AG09309 (cell line): ENCODE measurements at regions not wholly inside any gene's neighbourhood (a gene's known extent, or its start where the extent isn't known, plus 50 kb on each side); places are given as distances from the start of the nearest gene placed in this dataset.

Source experiments
- DNase-seq: peaks from one replicate; pipeline ENCODE4 v3.0.0-alpha.2; 2010; ENCODE audit warnings: low read depth
- H3K4me3 ChIP-seq: 2 replicates; pipeline ENCODE4 v1.5.1; 2011; ENCODE audit warnings: mild to moderate bottlenecking, low read depth, low read length, moderate library complexity; ENCODE audit not compliant: control insufficient read depth
- CTCF ChIP-seq: IDR thresholded peaks from 2 replicates; pipeline ENCODE4 v1.5.1; 2011; ENCODE audit warnings: mild to moderate bottlenecking, low read depth, low read length, inconsistent platforms; ENCODE audit not compliant: insufficient read depth, control insufficient read depth; ENCODE audit errors: missing control alignments

DNA sequence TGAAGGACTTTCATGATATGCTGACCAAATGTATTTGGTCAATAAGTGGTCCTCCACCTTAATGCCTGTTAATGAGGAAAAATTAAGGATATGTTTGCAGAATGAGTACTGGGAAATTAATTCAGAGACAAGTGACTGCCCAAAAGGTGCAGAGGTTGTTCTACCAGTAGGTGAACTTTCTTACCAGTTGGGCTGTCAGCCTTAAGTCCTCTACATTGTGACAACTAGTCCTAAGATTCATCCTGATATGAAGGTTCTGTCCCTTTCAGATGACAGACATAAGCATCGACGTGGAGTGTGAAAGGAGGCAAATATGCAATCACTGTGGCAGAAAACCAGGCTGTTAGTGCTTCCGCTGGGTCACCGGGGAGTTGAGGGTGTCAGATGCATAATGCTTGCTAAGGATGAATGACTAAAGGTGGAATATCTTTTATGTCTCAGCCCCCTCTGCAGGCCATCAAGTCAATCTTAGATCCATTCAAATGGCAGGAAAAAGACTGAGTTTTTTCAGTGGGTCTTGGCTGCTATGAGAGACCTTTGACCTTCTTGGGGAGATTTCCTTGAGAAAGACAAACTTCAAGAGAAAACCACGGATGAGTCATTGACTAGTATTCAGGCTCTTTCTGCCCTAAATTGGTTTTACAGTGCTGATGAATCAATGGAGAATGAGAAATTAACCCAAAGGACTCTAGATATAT lies 226.0 kb downstream of the TPBG start:
- peak; percentile 73 for DNase-seq
- TF ChIP-seq CTCF: peak; percentile 35
- H3K4me3 ChIP-seq: no peak overlapping the region

GRCh38 chr6:82597201-82597600 lies 233.6 kb downstream of the TPBG start:
- no peak for DNase-seq
- no peak overlapping the region for H3K4me3 ChIP-seq

DNA sequence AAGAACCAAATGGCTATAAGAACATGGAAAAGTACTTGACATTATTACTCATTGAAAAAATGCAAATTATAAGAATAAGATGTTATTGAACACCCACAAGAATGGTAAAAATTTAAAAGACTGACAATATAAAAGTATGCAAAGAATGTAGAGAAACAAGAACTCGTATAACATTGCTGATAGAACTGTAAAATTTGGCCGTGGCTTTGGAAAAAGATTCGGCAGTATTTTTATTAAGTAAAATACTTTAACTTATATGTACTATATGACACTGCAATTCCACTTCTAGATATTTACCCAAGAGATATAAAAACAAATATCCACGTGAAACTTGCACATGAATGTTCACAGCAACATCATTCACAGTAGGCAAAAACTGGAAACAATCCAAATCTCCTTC lies 239.2 kb downstream of the TPBG start:
- TF ChIP-seq CTCF: no peak
- no peak overlapping the region for H3K4me3 ChIP-seq
- no peak for DNase-seq

More at GRCh38 chr6:82597201-82597600, 233.6 kb downstream of the TPBG start:
- no peak for TF ChIP-seq CTCF

- no peak for DNase-seq
- TF ChIP-seq CTCF: no peak
- H3K4me3 ChIP-seq: no peak overlapping the region
Observed at GRCh38 chr6:82603871-82604270, 240.3 kb downstream of the TPBG start.

- no peak for TF ChIP-seq CTCF
- DNase-seq: no peak
- H3K4me3 ChIP-seq: no peak overlapping the region
Observed at GRCh38 chr6:82607998-82608725, 244.5 kb downstream of the TPBG start.

GRCh38 chr6:82608781-82609180 lies 245.2 kb downstream of the TPBG start:
- TF ChIP-seq CTCF: no peak
- DNase-seq: no peak
- no peak overlapping the region for H3K4me3 ChIP-seq
